GM18505 (cell line): ENCODE measurements at regions not wholly inside any gene's neighbourhood (a gene's known extent, or its start where the extent isn't known, plus 50 kb on each side); places are given as distances from the start of the nearest gene placed in this dataset.

Experiments used
- ATAC-seq: cut with Tn5 transposase; IDR thresholded peaks from one replicate; pipeline ENCODE4 v1.9.1; 2021; ENCODE audit not compliant: unreplicated experiment
- POLR2A ChIP-seq: IDR thresholded peaks from 4 replicates; pipeline ENCODE4 v1.6.1; 2011; ENCODE audit warnings: borderline replicate concordance; ENCODE audit not compliant: insufficient read depth, insufficient read length; ENCODE audit errors: extremely low read depth

DNA sequence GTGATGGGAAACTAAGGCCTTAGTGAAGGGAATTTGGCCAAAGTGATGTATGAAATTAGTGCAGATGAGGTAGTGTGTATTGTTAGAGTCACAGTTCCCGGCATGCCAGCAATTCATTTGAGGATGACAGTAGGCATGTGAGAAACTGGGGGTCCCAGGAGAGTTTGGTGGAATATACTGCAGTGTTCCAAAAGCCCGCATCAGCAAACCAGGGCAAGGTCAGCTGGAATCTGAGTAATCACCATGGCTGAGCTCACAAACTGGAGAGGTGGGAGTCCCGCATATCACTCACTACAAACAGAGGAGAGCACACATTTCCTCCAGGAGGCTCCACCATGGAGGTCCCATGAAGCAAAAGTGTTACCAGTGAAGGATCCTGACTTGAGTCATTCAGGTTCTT is 740.7 kb downstream of the TNS3 start:
- no peak for ATAC-seq

DNA sequence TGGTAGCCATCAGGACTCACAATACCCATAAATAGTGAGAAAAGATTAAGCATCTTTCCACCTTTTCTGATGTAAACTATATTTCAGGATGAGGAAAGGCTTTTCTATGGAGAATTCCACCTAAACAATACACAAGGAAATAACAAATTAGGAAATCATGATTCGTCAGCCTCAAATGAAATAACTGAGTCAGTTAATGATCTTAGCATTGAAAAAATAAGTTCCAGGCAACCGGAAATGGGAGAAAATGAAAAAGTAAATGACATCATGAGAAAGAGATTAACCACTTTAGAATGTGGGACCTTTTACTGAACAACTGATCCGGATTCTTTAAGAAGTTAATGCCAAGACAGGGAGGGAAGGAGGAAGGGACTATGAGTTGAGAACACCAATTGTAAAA is 742.3 kb downstream of the TNS3 start:
- ATAC-seq = no peak
- TF ChIP-seq POLR2A = no peak

More for the DNA sequence above, 740.7 kb downstream of the TNS3 start:
- TF ChIP-seq POLR2A = no peak

DNA sequence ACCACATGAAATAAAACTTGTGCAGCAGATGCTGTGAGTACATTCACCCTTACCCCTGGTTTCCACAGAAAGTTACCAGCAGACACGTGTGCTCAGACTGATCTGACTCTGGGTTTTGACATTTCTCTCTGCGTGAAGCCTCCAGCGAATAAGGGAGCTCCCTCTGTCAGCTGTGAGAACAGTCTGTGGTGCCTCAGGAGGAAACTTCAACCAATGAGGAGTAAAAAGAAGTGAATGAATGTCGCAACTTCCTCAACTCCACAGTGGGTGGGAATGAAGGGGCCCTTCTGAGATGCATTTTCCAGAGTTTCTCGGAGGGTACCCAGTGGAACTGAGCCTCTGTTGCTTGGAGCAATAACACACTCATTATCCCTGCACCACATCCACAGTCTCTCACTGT is 743.4 kb downstream of the TNS3 start:
- TF ChIP-seq POLR2A = no peak
- no peak for ATAC-seq

DNA sequence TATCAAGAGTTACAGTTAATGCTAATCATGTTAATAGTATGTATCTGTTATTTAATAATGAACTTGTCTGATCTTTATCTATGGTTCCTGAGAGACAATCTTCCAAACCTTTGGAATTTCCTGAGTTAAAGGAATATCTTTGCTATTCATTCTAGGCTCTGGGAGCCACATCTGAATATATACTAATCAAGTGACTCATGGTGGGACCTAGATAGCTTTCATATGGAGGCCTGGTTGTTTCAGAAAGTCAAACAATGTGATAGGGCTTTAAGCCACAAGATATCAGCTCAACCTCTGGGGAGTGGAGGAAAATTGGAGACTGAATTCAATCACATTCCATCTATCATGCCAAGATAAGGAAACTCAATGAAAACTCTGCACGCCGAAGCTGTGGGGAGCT is 746.4 kb downstream of the TNS3 start:
- no peak for ATAC-seq
- no peak for TF ChIP-seq POLR2A

DNA sequence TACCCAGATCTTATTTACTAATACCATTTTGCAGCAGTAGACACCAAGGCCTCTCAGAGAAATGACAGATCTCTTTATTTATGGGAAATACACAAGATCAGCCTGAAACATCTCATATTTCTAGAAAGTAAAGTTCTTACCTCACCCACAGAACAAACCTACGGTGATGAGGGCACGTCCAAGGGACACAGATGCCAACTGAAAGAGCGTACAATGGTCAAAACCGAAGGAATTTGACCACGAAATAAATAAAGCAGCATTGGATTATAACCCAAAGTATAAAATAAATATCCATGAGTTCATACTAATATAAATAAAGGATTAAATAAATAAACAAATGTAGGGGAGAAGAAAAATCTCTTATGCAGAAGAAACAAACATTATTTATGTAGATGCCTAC is 747.0 kb downstream of the TNS3 start:
- ATAC-seq = no peak
- TF ChIP-seq POLR2A = no peak

DNA sequence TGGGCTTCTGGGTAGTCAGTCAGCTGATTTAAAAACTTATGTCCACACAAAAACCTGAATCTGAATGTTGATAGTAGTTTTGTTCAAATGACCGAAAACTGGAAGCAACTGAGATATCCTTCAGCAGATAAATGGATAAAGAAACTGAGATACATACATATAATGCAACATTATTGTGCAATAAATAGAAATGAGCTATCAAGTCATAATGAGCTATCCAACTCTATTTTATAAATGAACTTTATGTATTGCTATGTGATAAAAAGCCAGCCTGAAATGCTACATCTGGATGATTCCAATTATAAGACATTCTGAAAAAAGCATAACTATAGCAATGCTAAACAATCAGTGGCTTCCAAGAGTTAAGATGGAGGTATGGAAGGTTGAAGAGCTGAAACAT is 748.7 kb downstream of the TNS3 start:
- no peak for ATAC-seq
- TF ChIP-seq POLR2A = no peak

DNA sequence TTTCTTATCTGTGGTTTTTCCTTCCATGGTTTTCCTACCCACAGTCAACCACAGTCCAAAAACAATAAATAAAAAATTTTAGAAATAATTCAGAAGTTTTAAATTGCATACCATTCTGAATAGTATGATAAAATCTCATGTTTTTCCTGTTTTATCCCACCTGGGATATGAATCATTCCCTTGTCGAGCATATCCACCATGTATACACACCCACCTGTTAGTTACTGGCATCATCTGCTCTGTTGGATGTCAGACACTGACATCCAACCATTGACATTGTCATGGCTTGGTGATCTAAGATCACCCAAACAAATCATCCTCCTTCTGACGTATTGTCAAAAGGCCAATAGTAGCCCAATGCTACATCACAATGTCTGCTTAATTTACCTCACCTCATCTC is 749.8 kb downstream of the TNS3 start:
- ATAC-seq = no peak
- no peak for TF ChIP-seq POLR2A

DNA sequence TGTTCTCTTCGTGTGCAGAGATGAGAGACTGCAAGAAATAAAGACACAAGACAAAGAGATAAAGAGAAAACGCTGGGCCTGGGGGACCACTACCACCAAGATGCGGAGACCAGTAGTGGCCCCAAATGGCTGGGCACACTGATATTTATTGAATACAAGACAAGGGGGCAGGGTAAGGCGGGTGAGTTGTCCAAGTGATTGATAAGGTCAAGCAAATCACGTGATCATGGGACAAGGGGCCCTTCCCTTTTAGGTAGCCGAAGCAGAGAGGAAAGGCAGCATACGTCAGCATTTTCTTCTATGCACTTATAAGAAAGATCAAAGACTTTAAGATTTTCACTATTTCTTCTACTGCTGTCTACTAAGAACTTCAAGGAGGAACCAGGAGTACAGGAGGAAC is 762.1 kb downstream of the TNS3 start:
- no peak for ATAC-seq

DNA sequence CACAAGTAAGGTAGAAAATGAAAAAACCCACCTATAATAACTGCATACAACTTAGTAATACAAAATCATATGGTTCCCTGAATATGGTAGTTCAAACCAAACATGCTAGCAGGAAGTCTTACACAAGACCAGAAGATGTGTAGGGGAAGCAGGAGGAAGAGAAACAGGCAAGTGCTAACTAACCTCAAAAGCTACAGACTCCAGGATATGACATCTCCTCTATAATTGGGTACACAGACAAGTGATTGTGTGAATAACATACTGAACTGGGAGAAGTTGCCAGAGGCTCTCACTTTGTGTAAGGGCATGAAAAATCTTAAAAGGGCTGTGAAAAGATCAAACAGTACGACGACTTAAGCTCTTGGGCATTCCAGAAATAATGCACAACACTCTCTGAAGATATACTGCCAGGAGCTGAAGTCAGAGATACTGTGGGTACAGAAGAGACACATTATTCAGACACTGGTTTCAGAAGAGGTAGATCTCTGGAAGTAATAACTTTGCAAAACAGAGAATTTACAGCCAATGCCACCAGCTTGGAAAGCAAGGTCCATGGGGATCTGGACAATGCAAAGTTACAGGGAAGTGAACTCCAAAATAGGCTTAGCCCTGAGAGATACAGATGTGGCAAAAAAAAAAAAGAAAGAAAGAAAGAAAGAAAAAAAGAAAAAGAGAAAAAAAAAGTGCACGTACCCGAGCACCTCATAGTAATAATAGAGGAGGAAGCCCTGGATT is 767.2 kb downstream of the TNS3 start:
- no peak for ATAC-seq
- no peak for TF ChIP-seq POLR2A

More for the DNA sequence above, 762.1 kb downstream of the TNS3 start:
- no peak for TF ChIP-seq POLR2A

DNA sequence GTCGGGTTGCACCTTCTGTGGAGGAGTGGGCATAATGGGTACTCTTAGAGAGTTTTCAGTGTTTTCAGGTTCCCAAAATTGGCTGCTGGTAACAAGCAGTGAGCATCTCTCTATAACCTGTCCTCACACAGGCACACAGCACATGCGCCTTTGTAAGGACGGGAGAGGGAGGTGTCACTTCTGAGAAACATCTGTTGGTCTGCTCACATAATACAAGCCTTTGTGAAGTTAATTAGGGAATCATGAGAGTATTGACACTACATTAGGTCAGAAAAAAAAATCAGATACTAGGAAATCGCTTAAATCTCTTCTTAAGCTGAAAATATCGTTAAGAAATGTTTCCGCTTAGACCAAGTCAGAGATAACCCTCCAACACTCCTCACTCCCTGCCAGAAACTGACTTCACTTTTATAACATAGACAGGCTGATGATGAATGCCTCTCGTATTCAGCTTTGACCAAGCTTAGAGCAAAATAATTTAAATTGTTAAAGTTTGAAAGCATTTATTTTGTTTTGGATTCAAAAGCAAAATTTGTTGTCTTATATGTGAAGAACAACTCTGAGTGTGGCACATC is 769.7 kb downstream of the TNS3 start:
- no peak for TF ChIP-seq POLR2A
- no peak for ATAC-seq

DNA sequence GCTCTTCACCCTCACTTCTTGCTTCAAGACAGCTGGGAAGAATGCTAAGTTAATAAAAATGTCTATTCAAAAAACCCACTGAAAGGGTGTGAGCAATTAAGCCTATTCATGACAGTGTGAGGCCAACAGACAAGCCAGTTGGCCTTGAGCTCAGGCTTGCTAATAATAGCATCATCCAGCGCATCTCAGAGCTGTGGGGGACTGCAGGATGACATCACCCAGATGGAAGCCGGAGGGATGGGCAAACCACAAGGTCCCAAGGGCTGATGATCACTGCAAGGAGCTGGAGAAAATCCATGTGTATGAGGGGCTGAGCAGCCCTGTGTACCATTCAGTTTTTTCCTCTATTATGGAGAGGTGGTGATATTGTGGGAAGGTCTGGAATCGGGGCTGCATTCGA is 770.4 kb downstream of the TNS3 start:
- no peak for TF ChIP-seq POLR2A

DNA sequence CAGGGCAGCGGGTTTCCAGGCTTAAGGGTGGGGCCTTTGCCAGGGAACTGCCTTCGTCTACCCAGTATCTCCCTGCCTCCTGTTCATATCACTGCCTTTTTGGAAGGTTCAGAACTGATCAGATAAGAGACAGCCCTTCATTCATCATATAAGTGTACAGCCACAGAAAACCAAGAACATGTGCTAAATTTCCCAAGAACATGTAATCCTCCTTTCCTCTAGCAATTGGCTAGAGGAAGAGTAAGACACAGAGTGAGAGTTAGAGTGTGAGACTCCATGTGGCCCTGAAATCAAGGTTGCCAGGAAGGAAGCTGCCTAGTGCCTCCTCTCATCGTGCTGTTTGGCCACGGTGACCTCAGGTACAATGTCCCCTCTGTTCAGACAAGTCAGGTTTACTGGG is 770.9 kb downstream of the TNS3 start:
- ATAC-seq = no peak
- no peak for TF ChIP-seq POLR2A

More for the DNA sequence above, 770.4 kb downstream of the TNS3 start:
- ATAC-seq = no peak

DNA sequence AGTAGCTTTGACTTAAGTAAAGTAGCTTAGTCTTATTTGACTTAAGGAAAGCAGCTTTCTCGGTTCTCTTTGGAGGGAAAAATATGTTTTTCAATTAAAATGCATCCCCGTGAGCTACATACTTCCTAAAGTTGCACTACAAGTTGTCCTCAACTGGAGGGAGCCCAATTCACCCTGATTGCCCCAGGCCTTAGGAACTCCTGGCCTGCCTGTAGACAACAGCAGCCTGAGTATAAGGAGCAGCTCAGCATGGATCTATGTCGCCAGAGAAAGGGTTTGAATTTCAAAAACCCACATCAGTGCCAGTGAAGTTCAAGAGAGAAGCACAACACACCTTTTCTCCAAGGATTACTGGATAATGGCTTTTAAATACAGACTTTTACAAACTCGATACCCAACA is 772.0 kb downstream of the TNS3 start:
- ATAC-seq = no peak
- no peak for TF ChIP-seq POLR2A

DNA sequence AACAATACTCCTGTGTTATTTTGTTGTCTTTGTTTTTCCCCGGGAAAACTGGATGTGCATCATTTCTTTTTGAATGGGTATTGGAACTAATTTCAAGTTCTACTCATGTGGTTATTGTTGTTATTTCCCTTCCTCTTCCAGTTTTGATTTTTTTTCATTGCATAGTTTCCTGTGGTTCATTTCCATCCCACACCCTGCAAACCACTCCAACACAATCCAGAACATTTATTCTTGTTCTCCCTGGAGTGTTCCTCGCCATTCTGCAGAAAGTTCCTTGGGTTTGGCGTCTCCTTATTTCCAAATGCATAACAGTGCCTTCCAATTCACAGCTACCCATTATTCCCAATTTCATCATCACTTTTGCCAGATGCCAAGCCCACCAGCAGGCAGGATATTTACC is 775.1 kb downstream of the TNS3 start:
- TF ChIP-seq POLR2A = no peak

More for the DNA sequence above, 775.1 kb downstream of the TNS3 start:
- ATAC-seq = no peak
